Renal cortex interstitium (tissue), 11 donors: ENCODE measurements at regions not wholly inside any gene's neighbourhood (a gene's known extent, or its start where the extent isn't known, plus 50 kb on each side); places are given as distances from the start of the nearest gene placed in this dataset.
"Not testable (repeated sequence)": the region's sequence is repeated elsewhere in the genome, so short reads cannot be mapped to it uniquely, and the experiment has no call there.

Source experiments
- DNase-seq, 11 donors: peaks; one replicate each; pipeline ENCODE4 v3.0.0-alpha.2; 2013; ENCODE audit warnings: low read depth in 9 of 11, low spot score in 4 of 11; ENCODE audit errors: extremely low read depth in 1 of 11

GRCh38 chr3:194872669-194872977 is 186.9 kb downstream of the FAM43A start:
- DNase-seq: no peak

GRCh38 chr3:194873474-194873873 is 187.8 kb downstream of the FAM43A start:
- DNase-seq: not testable (repeated sequence)

GRCh38 chr3:194874206-194874605 is 188.5 kb downstream of the FAM43A start:
- DNase-seq: no peak

- no peak for DNase-seq
Measured at GRCh38 chr3:194874783-194875182, 189.1 kb downstream of the FAM43A start.

DNA sequence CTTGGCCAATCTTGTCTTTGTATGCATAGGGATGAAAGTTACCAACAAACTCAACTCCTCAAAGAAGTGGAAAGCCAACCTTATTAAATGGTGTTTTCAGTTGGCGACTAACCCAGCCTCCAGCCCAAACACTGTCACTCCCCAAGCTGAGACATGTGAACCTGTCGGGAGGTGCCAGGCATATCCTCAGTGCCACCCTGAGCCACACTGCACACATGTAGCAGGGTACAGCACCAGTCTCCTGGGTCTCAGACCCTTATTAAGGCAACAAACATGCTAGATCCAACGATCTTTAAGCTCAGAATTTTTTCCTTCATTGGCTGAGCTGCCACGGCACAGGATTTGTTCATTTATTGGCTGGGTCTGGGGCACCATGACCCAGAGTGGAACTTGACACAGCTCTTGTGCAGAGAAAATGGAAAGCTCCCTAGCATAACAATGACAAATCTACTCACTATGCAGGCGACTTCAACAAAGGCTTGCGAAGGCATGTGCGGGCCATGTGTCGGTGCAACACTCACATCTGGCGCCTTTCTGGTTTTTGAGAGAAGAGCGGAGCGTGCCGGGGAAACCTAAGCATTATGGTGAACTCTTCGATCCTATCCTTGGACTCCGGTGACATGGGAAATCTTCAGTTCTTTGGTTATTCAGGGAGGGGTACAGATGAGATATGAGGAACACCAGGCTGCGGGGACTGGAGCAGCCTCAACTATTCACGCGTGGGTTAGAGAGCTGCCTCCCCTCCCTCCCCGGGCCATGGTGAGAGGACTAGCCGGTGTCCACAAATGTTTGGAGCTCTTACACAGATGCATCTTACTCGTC is 190.1 kb downstream of the FAM43A start:
- no peak for DNase-seq

GRCh38 chr3:194876403-194877095 is 190.9 kb downstream of the FAM43A start:
- DNase-seq: no peak

DNA sequence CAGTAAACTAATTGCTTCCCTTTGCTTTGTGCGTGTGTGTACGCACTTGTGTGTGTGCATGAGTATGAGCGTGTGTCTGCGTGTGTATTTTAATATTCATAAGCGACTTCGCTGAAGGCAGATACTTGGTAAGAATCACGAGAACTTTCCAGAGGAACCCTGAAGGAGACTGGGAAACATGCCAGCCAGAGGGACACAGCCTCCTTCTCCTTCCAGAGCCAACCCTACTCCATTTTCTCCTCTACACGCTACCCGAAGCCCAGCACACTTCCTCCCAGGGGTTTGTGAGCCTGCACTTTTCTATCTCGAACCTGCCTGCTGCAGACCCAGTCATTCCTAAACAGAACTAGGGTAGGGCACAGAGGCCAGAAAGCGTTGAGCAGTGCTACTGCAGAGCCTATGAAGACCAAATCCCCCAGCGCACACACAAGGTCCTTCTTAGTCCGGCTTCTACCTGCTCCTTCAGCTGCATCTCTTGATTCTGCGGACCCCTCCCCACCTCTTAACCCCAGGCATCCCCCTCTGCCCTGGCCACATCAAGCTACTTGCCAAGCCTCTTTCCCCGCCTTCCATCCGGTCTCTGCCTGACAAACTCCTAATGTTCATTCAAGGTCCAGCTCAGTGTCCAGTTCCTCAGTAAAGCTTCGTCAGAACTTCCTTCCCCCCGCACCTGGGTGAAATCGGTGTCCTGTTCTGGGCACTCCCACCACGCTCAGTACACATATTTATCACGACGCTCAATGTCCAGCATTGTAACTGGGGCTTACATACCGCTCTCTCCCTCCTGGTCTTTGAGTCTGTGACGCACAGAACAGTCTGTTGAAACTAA is 191.8 kb downstream of the FAM43A start:
- no peak for DNase-seq

DNA sequence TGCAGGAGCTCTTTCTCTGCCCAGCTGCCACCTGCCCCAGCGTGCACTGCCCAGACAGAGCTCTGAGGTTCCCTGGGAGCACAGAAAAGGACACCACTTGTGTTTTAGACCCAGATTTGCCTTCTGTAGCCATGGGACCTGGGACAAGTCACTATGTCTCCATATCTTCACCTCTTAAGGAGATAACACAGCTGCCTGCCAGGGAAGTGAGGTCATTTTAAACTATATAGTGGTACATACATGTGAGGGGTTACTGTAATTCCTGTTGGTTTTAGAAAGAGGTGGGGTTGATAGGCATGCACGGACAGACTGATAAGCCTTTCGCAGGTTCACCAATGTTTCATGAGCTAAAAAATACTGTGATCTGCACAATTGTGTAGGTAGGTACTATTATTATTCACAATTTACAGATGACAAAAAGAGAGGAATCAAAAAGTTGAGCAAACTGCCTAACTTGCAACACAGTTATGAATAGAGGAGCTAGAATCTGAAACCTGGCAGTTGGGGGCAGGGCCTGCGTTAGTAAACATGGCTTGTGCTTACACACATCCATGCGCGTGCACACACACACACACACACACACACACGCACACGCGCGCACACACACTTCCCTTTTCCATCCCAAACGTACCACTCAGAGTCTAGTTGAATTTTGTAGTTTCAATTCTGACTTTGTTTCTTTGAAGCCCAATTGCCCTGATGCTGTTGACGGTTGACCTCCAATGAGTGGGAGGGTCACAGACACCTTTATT is 193.6 kb downstream of the FAM43A start:
- no peak for DNase-seq

- DNase-seq: no peak
Measured at GRCh38 chr3:194879991-194880939, 194.6 kb downstream of the FAM43A start.

DNA sequence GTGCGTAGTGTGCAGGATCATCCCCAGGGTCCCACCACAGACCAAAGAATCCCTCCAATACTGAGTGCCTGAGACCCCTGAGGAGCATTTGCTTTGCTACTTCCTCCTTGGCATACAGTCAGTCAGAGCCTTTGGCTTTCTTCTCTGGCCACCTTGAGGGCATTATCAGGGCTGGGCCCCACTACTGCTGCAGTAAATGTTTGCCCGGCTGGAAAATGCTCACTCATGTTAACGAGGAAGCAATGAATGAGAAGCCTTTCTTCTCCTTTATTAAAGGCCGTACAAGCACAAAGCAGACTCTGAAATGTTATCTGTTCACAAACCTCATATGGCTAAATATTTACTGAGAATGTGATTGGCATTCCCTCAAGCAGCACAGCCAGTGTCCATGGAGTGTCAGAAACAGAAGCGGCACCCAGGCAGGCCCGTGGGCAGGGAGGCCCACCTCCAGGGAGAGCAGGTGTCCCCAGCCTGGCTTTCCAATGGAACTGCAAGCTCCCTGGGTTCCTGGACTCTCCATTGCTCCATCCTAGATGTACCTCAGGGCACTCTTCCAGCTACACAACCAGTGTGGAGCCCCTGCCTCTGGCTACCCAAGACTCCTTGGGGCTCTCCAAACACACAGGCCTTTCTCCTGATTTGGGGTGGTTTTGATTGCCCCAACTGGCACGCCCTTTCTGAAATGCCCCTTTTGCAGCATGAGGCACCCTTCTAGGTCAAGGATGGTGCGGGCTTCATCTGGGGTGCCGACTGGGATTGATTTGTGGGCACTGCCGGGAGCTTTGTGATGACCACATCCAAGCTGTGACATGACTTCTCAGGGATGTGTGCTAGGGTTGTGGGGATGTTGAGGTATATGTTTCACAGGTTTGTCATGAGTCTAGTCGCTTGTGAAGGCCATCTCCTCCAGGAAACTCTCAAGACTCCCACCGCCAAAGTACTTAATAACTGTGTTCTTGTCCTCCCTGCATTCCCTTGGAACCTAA is 195.6 kb downstream of the FAM43A start:
- no peak for DNase-seq

DNA sequence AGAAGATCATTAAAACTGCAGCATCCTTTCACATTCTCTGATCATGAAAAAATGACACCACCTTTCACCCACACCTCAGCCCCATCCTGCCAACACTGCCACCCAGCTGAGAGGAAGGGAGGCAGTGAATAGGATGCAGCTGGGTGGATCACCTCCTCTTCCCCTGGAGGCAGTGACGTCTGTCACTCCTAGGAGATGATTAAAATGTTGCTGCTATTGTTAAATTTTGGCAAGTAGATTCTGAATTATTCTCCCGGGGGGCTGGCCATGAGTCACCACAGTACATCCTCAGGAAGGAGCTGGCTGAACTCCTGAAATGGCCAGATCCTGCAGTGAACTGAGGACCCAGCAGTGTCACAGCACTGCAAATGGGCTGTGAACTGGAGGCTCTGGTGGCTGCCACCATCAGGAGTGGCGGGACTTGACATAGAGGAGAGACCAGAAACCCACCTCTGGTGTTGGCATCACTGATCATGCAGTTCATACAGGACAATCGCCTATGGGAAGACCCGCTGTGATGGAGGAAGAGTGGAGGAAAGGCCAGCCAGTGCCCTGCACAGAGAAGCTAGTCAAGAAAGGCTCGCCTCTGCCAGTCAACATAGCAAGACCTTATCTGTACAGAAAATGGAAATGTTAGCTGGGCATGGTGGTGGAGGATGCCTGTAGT is 199.1 kb downstream of the FAM43A start:
- no peak for DNase-seq

DNA sequence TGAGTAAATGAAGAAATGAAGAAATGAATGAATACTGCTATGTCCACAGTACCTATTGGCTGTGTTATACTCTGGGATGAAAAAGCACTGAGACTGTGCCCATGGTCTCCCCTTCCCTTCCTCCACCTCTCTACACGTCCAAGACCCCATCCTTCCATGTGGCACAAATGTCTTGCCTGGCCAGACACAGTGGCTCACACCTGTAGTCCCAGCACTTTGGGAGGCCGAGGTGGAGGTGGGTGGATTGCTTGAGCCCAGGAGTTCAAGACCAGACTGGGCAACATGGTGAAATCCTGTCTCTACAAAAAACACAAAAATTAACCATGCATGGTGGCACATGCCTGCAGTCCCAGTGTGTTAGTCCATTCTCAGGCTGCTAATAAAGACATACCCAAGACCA is 200.1 kb downstream of the FAM43A start:
- DNase-seq: no peak

DNA sequence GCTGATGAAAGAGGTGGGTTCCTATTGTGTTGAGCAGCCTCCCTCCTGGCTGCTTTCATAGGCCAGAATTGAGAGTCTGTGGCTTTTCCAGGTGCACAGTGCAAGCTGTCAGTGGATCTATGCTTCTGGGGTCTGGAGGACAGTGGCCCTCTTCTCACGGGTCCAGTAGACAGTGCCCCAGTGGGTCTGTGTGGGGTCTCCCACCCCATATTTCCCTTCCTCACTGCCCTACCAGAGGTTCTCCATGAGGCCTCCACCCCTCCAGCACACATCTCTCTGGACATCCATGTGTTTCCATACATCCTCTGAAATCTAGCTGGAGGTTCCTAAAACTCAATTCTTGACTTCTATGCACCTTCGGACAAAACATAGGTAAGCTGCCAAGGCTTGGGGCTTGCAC is 201.2 kb downstream of the FAM43A start:
- DNase-seq: no peak

- not testable (repeated sequence) for DNase-seq
Measured at GRCh38 chr3:194888062-194888461, 202.4 kb downstream of the FAM43A start.

- DNase-seq: no peak
Measured at GRCh38 chr3:194888916-194889315, 203.2 kb downstream of the FAM43A start.

- DNase-seq: no peak
Measured at GRCh38 chr3:194890091-194890490, 204.4 kb downstream of the FAM43A start.
